ENCODE measurements at regions not wholly inside any gene's neighbourhood (a gene's known extent, or its start where the extent isn't known, plus 50 kb on each side); places are given as distances from the start of the nearest gene placed in this dataset.

DNA sequence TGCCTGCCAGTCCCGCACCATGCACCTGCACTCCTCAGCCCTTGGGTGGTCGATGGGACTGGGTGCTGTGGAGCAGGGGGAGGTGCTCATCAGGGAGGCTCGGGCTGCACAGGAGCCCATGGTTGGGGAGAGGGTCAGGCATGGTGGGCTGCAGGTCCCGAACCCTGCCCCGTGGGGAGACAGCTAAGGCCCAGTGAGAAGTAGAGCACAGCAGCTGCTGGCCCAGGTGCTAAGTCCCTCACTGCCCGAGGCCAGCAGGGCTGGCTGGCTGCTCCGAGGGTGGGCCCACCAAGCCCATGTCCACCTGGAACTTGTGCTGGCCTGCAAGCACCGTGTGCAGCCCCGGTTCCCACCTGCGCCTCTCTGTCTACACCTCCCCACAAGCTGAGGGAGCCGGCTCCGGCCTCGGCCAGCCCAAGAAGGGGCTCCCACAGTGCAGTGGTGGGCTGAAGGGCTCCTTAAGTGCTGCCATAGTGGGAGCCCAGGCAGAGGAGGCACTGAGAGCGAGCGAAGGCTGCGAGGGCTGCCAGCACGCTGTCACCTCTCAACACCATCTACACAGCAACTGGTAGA, 88.5 kb upstream of the ELAVL2 start:
- TF ChIP-seq, protein P1, sequence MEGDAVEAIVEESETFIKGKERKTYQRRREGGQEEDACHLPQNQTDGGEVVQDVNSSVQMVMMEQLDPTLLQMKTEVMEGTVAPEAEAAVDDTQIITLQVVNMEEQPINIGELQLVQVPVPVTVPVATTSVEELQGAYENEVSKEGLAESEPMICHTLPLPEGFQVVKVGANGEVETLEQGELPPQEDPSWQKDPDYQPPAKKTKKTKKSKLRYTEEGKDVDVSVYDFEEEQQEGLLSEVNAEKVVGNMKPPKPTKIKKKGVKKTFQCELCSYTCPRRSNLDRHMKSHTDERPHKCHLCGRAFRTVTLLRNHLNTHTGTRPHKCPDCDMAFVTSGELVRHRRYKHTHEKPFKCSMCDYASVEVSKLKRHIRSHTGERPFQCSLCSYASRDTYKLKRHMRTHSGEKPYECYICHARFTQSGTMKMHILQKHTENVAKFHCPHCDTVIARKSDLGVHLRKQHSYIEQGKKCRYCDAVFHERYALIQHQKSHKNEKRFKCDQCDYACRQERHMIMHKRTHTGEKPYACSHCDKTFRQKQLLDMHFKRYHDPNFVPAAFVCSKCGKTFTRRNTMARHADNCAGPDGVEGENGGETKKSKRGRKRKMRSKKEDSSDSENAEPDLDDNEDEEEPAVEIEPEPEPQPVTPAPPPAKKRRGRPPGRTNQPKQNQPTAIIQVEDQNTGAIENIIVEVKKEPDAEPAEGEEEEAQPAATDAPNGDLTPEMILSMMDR (IDR thresholded peaks at IDR 0.05): no peak

DNA sequence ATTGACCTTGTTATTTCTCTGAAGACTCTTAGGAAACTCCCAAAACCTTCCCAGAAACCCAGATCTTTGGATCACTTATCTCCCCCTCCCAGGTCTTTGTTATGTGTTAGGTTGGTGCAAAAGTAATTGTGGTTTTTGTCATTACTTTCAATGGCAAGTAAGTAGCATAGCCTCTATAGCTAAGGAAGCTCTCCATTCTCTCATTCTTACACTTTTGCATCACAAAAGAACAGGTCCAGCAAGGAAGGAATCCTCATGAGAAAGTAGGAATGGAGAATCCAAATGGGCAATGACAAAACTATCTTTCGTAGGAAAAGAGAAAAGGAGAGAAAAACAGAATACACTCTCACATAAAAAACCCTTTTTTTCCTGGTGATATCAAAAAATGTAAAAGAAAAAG, 81.3 kb upstream of the ELAVL2 start:
- TF ChIP-seq, protein P1 (IDR thresholded peaks at IDR 0.05): no peak
- peaks cover 4% of the 10 kb centered on the region for H3K27me3 Mint-ChIP-seq (ENCODE audit: low read depth, poor library complexity)
- no peaks in the 10 kb centered on the region for H3K36me3 Mint-ChIP-seq (ENCODE audit: low read depth)
- H3K27ac Mint-ChIP-seq: no peak overlapping the region
- no peak for DNase-seq
- no peaks in the 10 kb centered on the region for H3K4me1 Mint-ChIP-seq
- H3K9me3 Mint-ChIP-seq: peaks cover 4% of the 10 kb centered on the region
- H3K4me3 Mint-ChIP-seq: no peak overlapping the region

More for the DNA sequence above, 88.5 kb upstream of the ELAVL2 start:
- H3K27ac Mint-ChIP-seq: no peak overlapping the region
- H3K36me3 Mint-ChIP-seq (ENCODE audit: low read depth): no peaks in the 10 kb centered on the region
- H3K27me3 Mint-ChIP-seq (ENCODE audit: low read depth, poor library complexity): no peaks in the 10 kb centered on the region
- DNase-seq: no peak
- no peak overlapping the region for H3K4me3 Mint-ChIP-seq
- peaks cover 4% of the 10 kb centered on the region for H3K9me3 Mint-ChIP-seq
- H3K4me1 Mint-ChIP-seq: no peaks in the 10 kb centered on the region

DNA sequence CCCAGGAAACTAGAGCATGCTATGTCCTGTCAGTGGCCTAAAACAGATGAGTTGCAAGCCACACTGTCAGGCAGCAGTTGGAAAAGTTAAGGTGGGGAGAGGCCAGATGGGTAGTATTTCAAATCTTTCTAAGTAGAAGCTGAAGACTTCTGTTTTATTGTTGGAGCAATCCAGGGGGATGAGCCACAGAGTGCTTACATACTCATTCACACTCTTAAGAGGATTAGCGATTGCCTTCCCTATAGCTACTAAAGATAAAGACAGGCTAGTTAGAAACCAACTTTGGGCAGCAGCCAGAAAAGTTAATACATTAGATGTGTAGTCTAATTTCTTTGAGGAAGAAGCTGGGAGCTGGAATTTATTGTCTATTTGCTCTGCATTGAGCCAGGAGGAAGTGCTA, 61.7 kb upstream of the ELAVL2 start:
- Mint-ChIP-seq H3K9me3 (peaks cover 29% of the 10 kb centered on the region), H3K4me1 (no peaks in the 10 kb centered on the region), H3K36me3 (ENCODE audit: low read depth) (no peaks in the 10 kb centered on the region), H3K27ac (peak overlapping the region; percentile 6), H3K27me3 (ENCODE audit: low read depth, poor library complexity) (peaks cover 3% of the 10 kb centered on the region), H3K4me3 (no peak overlapping the region)
- TF ChIP-seq, protein P1 (IDR thresholded peaks at IDR 0.05): no peak
- no peak for DNase-seq
